ENCODE measurements at regions not wholly inside any gene's neighbourhood (a gene's known extent, or its start where the extent isn't known, plus 50 kb on each side); places are given as distances from the start of the nearest gene placed in this dataset.

DNA sequence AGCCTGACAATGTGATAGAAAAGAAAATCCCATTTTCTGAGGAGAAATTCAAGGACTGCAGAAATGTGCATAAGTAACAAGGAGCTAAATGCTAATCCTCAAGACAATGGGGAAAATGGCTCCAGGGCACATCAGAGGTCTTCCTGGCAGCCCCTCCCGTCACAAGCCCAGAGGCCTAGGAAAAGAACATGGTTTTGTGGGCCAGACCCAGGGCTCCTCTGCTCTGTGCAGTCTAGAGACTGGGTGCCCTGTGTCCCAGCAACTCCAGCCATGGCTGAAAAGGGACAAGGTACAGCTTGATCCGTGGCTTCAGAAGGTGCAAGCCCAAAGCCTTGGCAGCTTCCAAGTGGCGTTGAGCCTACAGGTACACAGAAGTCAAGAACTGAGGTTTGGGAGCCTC lies 176.8 kb upstream of the SUCLG2 start:
- Histone ChIP-seq H2BK5ac (ENCODE audit: low read length) (no peak overlapping the region), H4K5ac (ENCODE audit: low read length) (no peak overlapping the region)
- no CpG with 5 or more reads among the region's 3 CpGs for WGBS (ENCODE audit: extremely low coverage, insufficient coverage, low lambda C conversion rate)

DNA sequence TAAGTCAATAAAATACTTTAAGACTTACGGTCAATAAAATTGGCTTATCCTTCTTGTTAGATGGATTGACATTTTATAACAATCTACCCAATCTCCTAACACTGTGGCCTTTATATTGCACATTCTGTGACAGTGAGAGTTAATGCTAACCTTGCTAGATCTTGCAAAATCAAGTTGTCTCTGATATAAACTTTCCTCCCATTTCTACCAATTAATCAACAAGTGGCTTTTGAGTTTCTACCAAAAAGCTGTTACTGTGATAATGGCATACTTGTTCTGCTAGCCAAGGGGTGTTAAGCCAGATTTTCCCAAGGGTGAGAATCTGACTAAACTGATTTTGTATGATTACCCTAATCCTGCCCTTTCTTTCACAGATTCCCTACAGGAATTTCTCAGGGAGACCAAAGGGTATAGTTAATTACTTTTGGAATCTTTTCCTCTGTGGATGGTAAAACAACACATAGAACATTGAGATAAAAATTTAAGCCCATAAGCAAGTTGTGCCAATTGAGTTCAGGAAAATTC lies 174.1 kb upstream of the SUCLG2 start:
- Histone ChIP-seq H3K18ac (ENCODE audit: low read length) (no peak overlapping the region), H4K5ac (ENCODE audit: low read length) (no peak overlapping the region), H4K8ac (ENCODE audit: low read depth, low read length) (no peak overlapping the region), H2BK15ac (replicated peaks; ENCODE audit: low read depth) (no peak overlapping the region), H2BK5ac (ENCODE audit: low read length) (no peak overlapping the region), H3K4me1 (ENCODE audit: control insufficient read depth, low read depth, low read length) (no peaks in the 10 kb centered on the region), H3K9ac (ENCODE audit: low read length) (no peak overlapping the region), H3K79me1 (ENCODE audit: low read length) (no peaks in the 10 kb centered on the region), H3K4me3 (ENCODE audit: low read length) (no peak overlapping the region), H3K56ac (ENCODE audit: low read length) (no peak overlapping the region), H3K79me2 (ENCODE audit: control insufficient read depth, insufficient read depth, low read length) (no peaks in the 10 kb centered on the region), H2AK5ac (ENCODE audit: low read length) (no peak overlapping the region), H3K36me3 (ENCODE audit: control insufficient read depth, insufficient read depth, low read length) (no peaks in the 10 kb centered on the region), H3K4ac (ENCODE audit: low read depth, low read length) (no peak overlapping the region), H3K27ac (ENCODE audit: low read depth, low read length) (no peak overlapping the region), H3K23ac (ENCODE audit: low read length) (no peak overlapping the region), H3K4me2 (ENCODE audit: low read length) (no peak overlapping the region), H2BK120ac (ENCODE audit: low read depth, low read length) (no peak overlapping the region), H3K27me3 (ENCODE audit: insufficient read depth, low read length, poor library complexity) (no peaks in the 10 kb centered on the region)
- DNase-seq, result peak; percentile 80
- WGBS (ENCODE audit: extremely low coverage, insufficient coverage, low lambda C conversion rate), result no CpG with 5 or more reads among the region's 1 CpG

More for the DNA sequence above, 176.8 kb upstream of the SUCLG2 start:
- Histone ChIP-seq H3K27me3 (ENCODE audit: insufficient read depth, low read length, poor library complexity) (no peaks in the 10 kb centered on the region), H2AK5ac (ENCODE audit: low read length) (no peak overlapping the region), H2BK15ac (replicated peaks; ENCODE audit: low read depth) (no peak overlapping the region), H3K9ac (ENCODE audit: low read length) (no peak overlapping the region), H3K18ac (ENCODE audit: low read length) (no peak overlapping the region), H2BK120ac (ENCODE audit: low read depth, low read length) (no peak overlapping the region), H3K23ac (ENCODE audit: low read length) (no peak overlapping the region), H3K56ac (ENCODE audit: low read length) (no peak overlapping the region), H4K8ac (ENCODE audit: low read depth, low read length) (no peak overlapping the region), H3K27ac (ENCODE audit: low read depth, low read length) (no peak overlapping the region), H3K4ac (ENCODE audit: low read depth, low read length) (no peak overlapping the region), H3K4me2 (ENCODE audit: low read length) (no peak overlapping the region), H3K4me3 (ENCODE audit: low read length) (no peak overlapping the region), H3K4me1 (ENCODE audit: control insufficient read depth, low read depth, low read length) (no peaks in the 10 kb centered on the region), H3K79me1 (ENCODE audit: low read length) (no peaks in the 10 kb centered on the region), H3K79me2 (ENCODE audit: control insufficient read depth, insufficient read depth, low read length) (no peaks in the 10 kb centered on the region), H3K36me3 (ENCODE audit: control insufficient read depth, insufficient read depth, low read length) (no peaks in the 10 kb centered on the region)
- peak; percentile 47 for DNase-seq

DNA sequence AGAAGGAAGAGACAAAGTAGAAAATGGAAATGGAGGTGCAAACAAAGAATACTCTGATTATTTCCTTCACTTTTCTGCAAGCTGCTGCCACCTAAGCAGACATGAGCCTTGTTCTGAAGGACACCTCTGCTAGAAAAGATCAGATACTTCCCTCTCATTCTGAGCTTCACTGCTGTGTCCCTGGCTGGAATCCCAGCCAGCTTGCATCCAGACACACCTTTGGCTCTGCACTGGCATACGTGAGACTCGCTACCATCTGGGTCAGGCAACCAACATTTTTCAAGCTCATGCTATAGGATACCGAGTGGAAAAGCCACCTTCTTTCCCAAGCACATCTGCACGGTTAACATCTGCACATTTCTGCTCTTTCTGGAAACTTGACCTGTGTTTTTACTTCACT lies 166.7 kb upstream of the SUCLG2 start:
- H3K56ac ChIP-seq (ENCODE audit: low read length), result no peak overlapping the region
- no peak for DNase-seq
- H2BK120ac ChIP-seq (ENCODE audit: low read depth, low read length), result no peak overlapping the region
- H3K4me1 ChIP-seq (ENCODE audit: control insufficient read depth, low read depth, low read length), result peaks cover 2% of the 10 kb centered on the region
- no peak overlapping the region for H4K5ac ChIP-seq (ENCODE audit: low read length)
- no peak overlapping the region for H3K18ac ChIP-seq (ENCODE audit: low read length)
- H3K27me3 ChIP-seq (ENCODE audit: insufficient read depth, low read length, poor library complexity), result no peaks in the 10 kb centered on the region
- H3K79me2 ChIP-seq (ENCODE audit: control insufficient read depth, insufficient read depth, low read length), result no peaks in the 10 kb centered on the region
- no peak overlapping the region for H3K27ac ChIP-seq (ENCODE audit: low read depth, low read length)
- no CpG with 5 or more reads among the region's 4 CpGs for WGBS (ENCODE audit: extremely low coverage, insufficient coverage, low lambda C conversion rate)
- no peak overlapping the region for H4K8ac ChIP-seq (ENCODE audit: low read depth, low read length)
- H2BK5ac ChIP-seq (ENCODE audit: low read length), result no peak overlapping the region
- H3K4me2 ChIP-seq (ENCODE audit: low read length), result no peak overlapping the region
- no peak overlapping the region for H3K4me3 ChIP-seq (ENCODE audit: low read length)
- no peak overlapping the region for H2AK5ac ChIP-seq (ENCODE audit: low read length)
- H3K4ac ChIP-seq (ENCODE audit: low read depth, low read length), result no peak overlapping the region
- no peak overlapping the region for H3K9ac ChIP-seq (ENCODE audit: low read length)
- no peak overlapping the region for H2BK15ac ChIP-seq (replicated peaks; ENCODE audit: low read depth)
- H3K79me1 ChIP-seq (ENCODE audit: low read length), result no peaks in the 10 kb centered on the region
- H3K23ac ChIP-seq (ENCODE audit: low read length), result no peak overlapping the region
- no peaks in the 10 kb centered on the region for H3K36me3 ChIP-seq (ENCODE audit: control insufficient read depth, insufficient read depth, low read length)

DNA sequence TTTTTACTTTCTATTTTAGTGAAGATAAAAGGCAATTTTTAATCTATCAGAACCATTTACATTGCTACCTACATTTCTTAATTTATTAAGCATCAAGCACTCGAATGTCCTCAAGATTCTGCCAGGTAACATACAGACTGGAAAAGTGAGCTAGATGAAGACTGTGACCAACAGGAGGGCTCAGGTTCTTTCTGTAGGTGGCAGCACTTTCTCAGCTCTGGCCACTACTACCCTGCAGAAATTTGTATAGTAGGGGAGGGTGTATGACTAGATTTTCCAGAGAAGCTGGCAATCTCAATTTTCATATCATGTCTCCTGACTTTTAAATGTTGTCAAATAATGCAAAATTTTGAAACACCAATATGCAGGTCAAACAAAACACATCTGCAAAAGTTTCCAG lies 165.0 kb upstream of the SUCLG2 start:
- DNase-seq, result peak; percentile 49
- H3K4ac ChIP-seq (ENCODE audit: low read depth, low read length), result no peak overlapping the region

DNA sequence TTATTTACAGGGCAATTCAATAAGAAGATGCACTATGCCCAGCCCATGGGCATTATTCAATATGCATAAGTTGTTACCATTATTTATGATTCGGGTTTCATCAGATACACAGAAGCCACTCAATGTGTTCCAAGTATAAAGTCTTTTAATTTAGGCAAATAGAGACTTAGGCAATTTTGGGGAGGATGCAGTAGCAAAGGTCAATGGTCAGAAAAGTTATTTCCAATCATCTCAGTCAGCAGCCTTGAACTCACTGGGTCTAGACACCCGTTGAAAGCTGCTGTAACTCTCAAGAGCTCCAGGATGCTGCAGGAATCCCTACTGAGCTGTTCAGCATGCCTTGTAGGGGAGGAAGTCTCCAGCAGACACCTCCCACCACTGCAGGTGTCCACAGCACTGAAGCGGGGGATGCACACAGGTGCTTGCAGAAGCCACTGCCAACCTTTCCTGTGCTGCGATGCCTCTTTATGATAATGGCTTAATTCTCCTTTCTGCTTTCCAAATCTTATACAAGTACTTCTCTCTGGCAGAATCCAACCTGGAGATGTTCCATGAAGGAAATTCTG lies 155.0 kb upstream of the SUCLG2 start:
- H3K4me2 ChIP-seq (ENCODE audit: low read length), result no peak overlapping the region
- no peak for DNase-seq
- WGBS (ENCODE audit: extremely low coverage, insufficient coverage, low lambda C conversion rate), result no CpG with 5 or more reads among the region's 4 CpGs
- H3K9ac ChIP-seq (ENCODE audit: low read length), result no peak overlapping the region
- no peaks in the 10 kb centered on the region for H3K79me2 ChIP-seq (ENCODE audit: control insufficient read depth, insufficient read depth, low read length)
- H3K79me1 ChIP-seq (ENCODE audit: low read length), result no peaks in the 10 kb centered on the region
- no peak overlapping the region for H3K23ac ChIP-seq (ENCODE audit: low read length)
- no peak overlapping the region for H2AK5ac ChIP-seq (ENCODE audit: low read length)
- no peaks in the 10 kb centered on the region for H3K36me3 ChIP-seq (ENCODE audit: control insufficient read depth, insufficient read depth, low read length)
- H3K27ac ChIP-seq (ENCODE audit: low read depth, low read length), result no peak overlapping the region
- H2BK5ac ChIP-seq (ENCODE audit: low read length), result no peak overlapping the region
- H3K4ac ChIP-seq (ENCODE audit: low read depth, low read length), result no peak overlapping the region
- no peak overlapping the region for H2BK15ac ChIP-seq (replicated peaks; ENCODE audit: low read depth)
- H3K4me1 ChIP-seq (ENCODE audit: control insufficient read depth, low read depth, low read length), result no peaks in the 10 kb centered on the region
- no peak overlapping the region for H3K4me3 ChIP-seq (ENCODE audit: low read length)
- no peak overlapping the region for H3K18ac ChIP-seq (ENCODE audit: low read length)
- no peak overlapping the region for H4K5ac ChIP-seq (ENCODE audit: low read length)
- H3K56ac ChIP-seq (ENCODE audit: low read length), result no peak overlapping the region
- no peaks in the 10 kb centered on the region for H3K27me3 ChIP-seq (ENCODE audit: insufficient read depth, low read length, poor library complexity)
- no peak overlapping the region for H2BK120ac ChIP-seq (ENCODE audit: low read depth, low read length)
- H4K8ac ChIP-seq (ENCODE audit: low read depth, low read length), result no peak overlapping the region

More for the DNA sequence above, 165.0 kb upstream of the SUCLG2 start:
- H2AK5ac ChIP-seq (ENCODE audit: low read length), result no peak overlapping the region
- H4K5ac ChIP-seq (ENCODE audit: low read length), result no peak overlapping the region
- peaks cover 2% of the 10 kb centered on the region for H3K4me1 ChIP-seq (ENCODE audit: control insufficient read depth, low read depth, low read length)
- H3K23ac ChIP-seq (ENCODE audit: low read length), result no peak overlapping the region
- no peak overlapping the region for H2BK15ac ChIP-seq (replicated peaks; ENCODE audit: low read depth)
- WGBS (ENCODE audit: extremely low coverage, insufficient coverage, low lambda C conversion rate), result no CpG with 5 or more reads among the region's 1 CpG
- H3K18ac ChIP-seq (ENCODE audit: low read length), result no peak overlapping the region
- H3K79me2 ChIP-seq (ENCODE audit: control insufficient read depth, insufficient read depth, low read length), result no peaks in the 10 kb centered on the region
- no peak overlapping the region for H3K56ac ChIP-seq (ENCODE audit: low read length)
- H3K27me3 ChIP-seq (ENCODE audit: insufficient read depth, low read length, poor library complexity), result no peaks in the 10 kb centered on the region
- H3K4me3 ChIP-seq (ENCODE audit: low read length), result no peak overlapping the region
- no peak overlapping the region for H2BK120ac ChIP-seq (ENCODE audit: low read depth, low read length)
- no peak overlapping the region for H2BK5ac ChIP-seq (ENCODE audit: low read length)
- no peak overlapping the region for H3K27ac ChIP-seq (ENCODE audit: low read depth, low read length)
- no peaks in the 10 kb centered on the region for H3K79me1 ChIP-seq (ENCODE audit: low read length)
- H4K8ac ChIP-seq (ENCODE audit: low read depth, low read length), result no peak overlapping the region
- H3K4me2 ChIP-seq (ENCODE audit: low read length), result no peak overlapping the region
- no peak overlapping the region for H3K9ac ChIP-seq (ENCODE audit: low read length)
- H3K36me3 ChIP-seq (ENCODE audit: control insufficient read depth, insufficient read depth, low read length), result no peaks in the 10 kb centered on the region

DNA sequence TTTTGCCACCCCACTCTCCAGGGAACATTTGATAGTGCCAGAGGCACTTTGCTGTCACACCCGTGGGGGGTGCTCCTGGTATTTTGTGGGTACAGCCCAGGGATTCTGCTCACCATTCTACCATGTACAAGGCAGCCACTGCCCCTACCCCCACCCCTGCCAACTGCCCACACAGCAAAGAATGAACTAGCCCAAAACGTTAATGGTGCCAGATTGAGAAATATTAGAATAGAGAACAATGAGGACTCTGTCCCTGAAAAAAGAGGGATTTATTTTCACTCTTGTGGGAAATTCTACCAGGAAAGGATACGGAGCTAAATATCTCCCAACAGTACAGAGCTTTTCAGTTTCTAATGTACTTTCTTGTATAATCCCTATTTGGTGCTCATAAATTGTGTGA lies 154.5 kb upstream of the SUCLG2 start:
- Histone ChIP-seq H3K27ac (ENCODE audit: low read depth, low read length) (no peak overlapping the region), H3K36me3 (ENCODE audit: control insufficient read depth, insufficient read depth, low read length) (no peaks in the 10 kb centered on the region), H3K18ac (ENCODE audit: low read length) (no peak overlapping the region), H3K23ac (ENCODE audit: low read length) (no peak overlapping the region), H2BK5ac (ENCODE audit: low read length) (no peak overlapping the region), H3K4me1 (ENCODE audit: control insufficient read depth, low read depth, low read length) (no peaks in the 10 kb centered on the region), H3K79me1 (ENCODE audit: low read length) (no peaks in the 10 kb centered on the region), H2BK120ac (ENCODE audit: low read depth, low read length) (no peak overlapping the region), H3K9ac (ENCODE audit: low read length) (no peak overlapping the region), H3K27me3 (ENCODE audit: insufficient read depth, low read length, poor library complexity) (no peaks in the 10 kb centered on the region), H3K79me2 (ENCODE audit: control insufficient read depth, insufficient read depth, low read length) (no peaks in the 10 kb centered on the region), H3K4me2 (ENCODE audit: low read length) (no peak overlapping the region), H3K56ac (ENCODE audit: low read length) (no peak overlapping the region), H2AK5ac (ENCODE audit: low read length) (no peak overlapping the region), H3K4me3 (ENCODE audit: low read length) (no peak overlapping the region), H3K4ac (ENCODE audit: low read depth, low read length) (no peak overlapping the region), H4K5ac (ENCODE audit: low read length) (no peak overlapping the region), H2BK15ac (replicated peaks; ENCODE audit: low read depth) (no peak overlapping the region), H4K8ac (ENCODE audit: low read depth, low read length) (no peak overlapping the region)
- WGBS (ENCODE audit: extremely low coverage, insufficient coverage, low lambda C conversion rate), result no CpG with 5 or more reads among the region's 3 CpGs
- no peak for DNase-seq
